ENCODE measurements at regions not wholly inside any gene's neighbourhood (a gene's known extent, or its start where the extent isn't known, plus 50 kb on each side); places are given as distances from the start of the nearest gene placed in this dataset.

GRCh38 chr11:116602637-116602942 lies 170.2 kb downstream of the BUD13 start:
- no peak for ATAC-seq
- TF ChIP-seq, protein P1, sequence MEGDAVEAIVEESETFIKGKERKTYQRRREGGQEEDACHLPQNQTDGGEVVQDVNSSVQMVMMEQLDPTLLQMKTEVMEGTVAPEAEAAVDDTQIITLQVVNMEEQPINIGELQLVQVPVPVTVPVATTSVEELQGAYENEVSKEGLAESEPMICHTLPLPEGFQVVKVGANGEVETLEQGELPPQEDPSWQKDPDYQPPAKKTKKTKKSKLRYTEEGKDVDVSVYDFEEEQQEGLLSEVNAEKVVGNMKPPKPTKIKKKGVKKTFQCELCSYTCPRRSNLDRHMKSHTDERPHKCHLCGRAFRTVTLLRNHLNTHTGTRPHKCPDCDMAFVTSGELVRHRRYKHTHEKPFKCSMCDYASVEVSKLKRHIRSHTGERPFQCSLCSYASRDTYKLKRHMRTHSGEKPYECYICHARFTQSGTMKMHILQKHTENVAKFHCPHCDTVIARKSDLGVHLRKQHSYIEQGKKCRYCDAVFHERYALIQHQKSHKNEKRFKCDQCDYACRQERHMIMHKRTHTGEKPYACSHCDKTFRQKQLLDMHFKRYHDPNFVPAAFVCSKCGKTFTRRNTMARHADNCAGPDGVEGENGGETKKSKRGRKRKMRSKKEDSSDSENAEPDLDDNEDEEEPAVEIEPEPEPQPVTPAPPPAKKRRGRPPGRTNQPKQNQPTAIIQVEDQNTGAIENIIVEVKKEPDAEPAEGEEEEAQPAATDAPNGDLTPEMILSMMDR (IDR thresholded peaks at IDR 0.05) = no peak
- WGBS, 3 donors = 56 to 64% (median 61%) methylated on average over 3 of the region's 3 CpGs

DNA sequence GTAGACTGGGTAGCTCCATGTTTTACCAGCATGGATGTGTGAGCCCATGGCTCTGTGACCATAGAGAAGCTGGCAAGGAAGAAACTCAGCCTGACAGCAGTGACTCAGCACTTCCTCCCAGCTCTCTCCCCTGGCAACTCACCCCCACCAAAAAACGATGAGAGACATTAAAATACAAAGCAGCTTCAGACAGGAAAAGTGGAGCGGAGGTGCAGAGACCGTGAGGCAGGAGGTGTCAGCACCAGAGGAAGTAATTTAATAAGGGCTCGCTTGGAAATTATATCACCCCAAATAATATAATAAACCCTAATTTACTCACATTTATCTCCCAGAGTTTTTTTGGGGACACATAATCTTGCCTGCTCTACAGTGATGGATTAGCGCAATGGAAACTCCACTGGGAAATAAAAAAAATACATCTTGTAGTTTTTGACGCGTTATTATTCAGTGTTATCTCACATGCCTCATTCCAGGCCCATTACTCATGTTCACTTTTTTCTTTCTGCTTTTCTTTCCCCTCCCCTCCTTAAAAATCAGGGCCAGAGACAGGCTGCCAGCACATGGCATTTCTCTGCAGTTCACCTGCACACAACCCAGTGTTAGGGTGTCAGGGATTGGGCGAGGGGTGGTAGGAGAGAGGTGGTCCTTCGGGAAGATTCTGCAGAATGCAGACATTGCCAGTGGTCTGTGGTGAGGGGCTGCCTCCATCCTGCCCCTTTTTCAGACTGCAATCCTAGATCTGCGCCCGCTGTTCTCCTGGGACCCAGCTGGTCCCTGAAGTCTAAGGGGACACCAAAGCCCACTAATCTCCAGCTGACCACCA lies 170.8 kb downstream of the BUD13 start:
- intact Hi-C loops (cut with DNase I) = no loop called here
- H3K36me3 ChIP-seq (ENCODE audit: insufficient read depth in 1 of 2, low read depth in 1 of 2) = no peaks in the 10 kb centered on the region
- H3K4me3 ChIP-seq = no peak overlapping the region
- DNase-seq (no peak), ATAC-seq (no peak)
- H3K27ac ChIP-seq = no peak overlapping the region
- TF ChIP-seq, protein P1 (IDR thresholded peaks at IDR 0.05) = no peak
- peaks cover 0 to 13% (median 0%) of the 10 kb centered on the region in 3 donors for H3K27me3 ChIP-seq (ENCODE audit: insufficient read depth in 3 of 3, low read length in 2 of 3)
- no peaks in the 10 kb centered on the region for H3K4me1 ChIP-seq
- WGBS, 3 donors = 70 to 76% (median 74%) methylated on average over 11 of the region's 11 CpGs
- no peaks in the 10 kb centered on the region for H3K9me3 ChIP-seq

More at GRCh38 chr11:116602637-116602942, 170.2 kb downstream of the BUD13 start:
- intact Hi-C loops (cut with DNase I) = no loop called here
- no peaks in the 10 kb centered on the region for H3K9me3 ChIP-seq
- peaks cover 0 to 13% (median 0%) of the 10 kb centered on the region in 3 donors for H3K27me3 ChIP-seq (ENCODE audit: insufficient read depth in 3 of 3, low read length in 2 of 3)
- DNase-seq = no peak
- H3K4me1 ChIP-seq = no peaks in the 10 kb centered on the region
- no peaks in the 10 kb centered on the region for H3K36me3 ChIP-seq (ENCODE audit: insufficient read depth in 1 of 2, low read depth in 1 of 2)
- H3K4me3 ChIP-seq = no peak overlapping the region
- H3K27ac ChIP-seq = no peak overlapping the region

DNA sequence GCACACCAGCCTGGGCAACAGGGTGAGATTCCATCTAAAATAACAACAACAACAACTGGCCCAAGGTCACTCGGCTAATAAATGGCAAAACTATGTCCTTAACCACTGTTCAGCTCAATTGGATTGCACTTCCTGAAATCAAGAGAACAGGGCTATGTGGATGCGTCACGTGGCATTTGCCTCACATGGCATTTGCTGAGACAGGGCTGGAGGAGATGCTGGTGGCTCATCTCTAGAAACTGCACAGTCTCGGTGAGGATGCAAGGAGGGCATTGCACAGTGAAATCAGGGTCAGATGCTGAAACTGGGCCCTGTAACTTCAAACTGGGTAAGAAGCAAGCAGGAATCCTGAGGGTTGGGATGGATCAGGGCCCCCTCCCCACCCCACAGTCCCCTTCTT lies 171.9 kb downstream of the BUD13 start:
- Histone ChIP-seq H3K4me1 (no peaks in the 10 kb centered on the region), H3K4me3 (no peak overlapping the region), H3K9me3 (no peaks in the 10 kb centered on the region), H3K27ac (no peak overlapping the region), H3K36me3 (ENCODE audit: insufficient read depth in 1 of 2, low read depth in 1 of 2) (no peaks in the 10 kb centered on the region), H3K27me3 (ENCODE audit: insufficient read depth in 3 of 3, low read length in 2 of 3) (peaks cover 0 to 11% (median 0%) of the 10 kb centered on the region in 3 donors)
- 72 to 76% (median 73%) methylated on average over 4 of the region's 4 CpGs for WGBS, 3 donors
- TF ChIP-seq, protein P1 (IDR thresholded peaks at IDR 0.05) = no peak
- ATAC-seq = no peak
- intact Hi-C loops (cut with DNase I) = no loop called here
- no peak for DNase-seq

- TF ChIP-seq, protein P1 (IDR thresholded peaks at IDR 0.05) = no peak
- no peak overlapping the region for H3K4me3 ChIP-seq
- DNase-seq (no peak), ATAC-seq (no peak)
- H3K4me1 ChIP-seq = no peaks in the 10 kb centered on the region
- H3K9me3 ChIP-seq = no peaks in the 10 kb centered on the region
- intact Hi-C loops (cut with DNase I) = no loop called here
- WGBS, 3 donors = 63 to 72% (median 65%) methylated on average over 3 of the region's 3 CpGs
- no peaks in the 10 kb centered on the region for H3K36me3 ChIP-seq (ENCODE audit: insufficient read depth in 1 of 2, low read depth in 1 of 2)
- no peak overlapping the region for H3K27ac ChIP-seq
- peaks cover 0 to 9% (median 3%) of the 10 kb centered on the region in 3 donors for H3K27me3 ChIP-seq (ENCODE audit: insufficient read depth in 3 of 3, low read length in 2 of 3)
These were observed 174.2 kb downstream of the BUD13 start for GRCh38 chr11:116598556-116598955.

GRCh38 chr11:116598036-116598435 lies 174.8 kb downstream of the BUD13 start:
- H3K9me3 ChIP-seq = no peaks in the 10 kb centered on the region
- H3K4me1 ChIP-seq = no peaks in the 10 kb centered on the region
- TF ChIP-seq, protein P1 (IDR thresholded peaks at IDR 0.05) = no peak
- DNase-seq (no peak), ATAC-seq (no peak)
- H3K36me3 ChIP-seq (ENCODE audit: insufficient read depth in 1 of 2, low read depth in 1 of 2) = no peaks in the 10 kb centered on the region
- no peak overlapping the region for H3K27ac ChIP-seq
- intact Hi-C loops (cut with DNase I) = no loop called here
- peaks cover 0 to 9% (median 3%) of the 10 kb centered on the region in 3 donors for H3K27me3 ChIP-seq (ENCODE audit: insufficient read depth in 3 of 3, low read length in 2 of 3)
- no peak overlapping the region for H3K4me3 ChIP-seq
- WGBS, 3 donors = 80 to 90% (median 82%) methylated on average over 6 of the region's 6 CpGs
